ENCODE measurements at regions not wholly inside any gene's neighbourhood (a gene's known extent, or its start where the extent isn't known, plus 50 kb on each side); places are given as distances from the start of the nearest gene placed in this dataset.

GRCh38 chr2:205924676-205925075 lies 161.3 kb downstream of the INO80D start:
- peaks cover 23% of the 10 kb centered on the region for H3K27me3 ChIP-seq (ENCODE audit: insufficient read depth)
- H3K4me2 ChIP-seq = no peak overlapping the region
- H3F3A ChIP-seq (replicated peaks; ENCODE audit: low read depth) = 0 out of 2 replicates have a peak, but pooled peaks cover 4% of the 10 kb centered on the region
- H3K4me1 ChIP-seq (ENCODE audit: insufficient read depth) = peaks cover 10% of the 10 kb centered on the region
- DNase-seq (ENCODE audit: low spot score) (no peak), ATAC-seq (no peak)
- H4K20me1 ChIP-seq (replicated peaks; ENCODE audit: insufficient read depth) = no peaks in the 10 kb centered on the region
- no peak overlapping the region for H3K4me3 Mint-ChIP-seq
- no peaks in the 10 kb centered on the region for H3K36me3 Mint-ChIP-seq (ENCODE audit: low read depth)
- no peaks in the 10 kb centered on the region for H3K9me2 ChIP-seq (ENCODE audit: insufficient read depth)
- H3K27ac Mint-ChIP-seq = no peak overlapping the region
- H3K79me2 ChIP-seq (replicated peaks; ENCODE audit: insufficient read depth) = no peaks in the 10 kb centered on the region
- peaks cover 9% of the 10 kb centered on the region for H3K4me1 Mint-ChIP-seq
- peaks cover 2% of the 10 kb centered on the region; the same call in 1 of the 3 replicates for H3K9me3 Mint-ChIP-seq
- no peak for TF ChIP-seq ZNF331 (CRISPR knock-in tag; IDR thresholded peaks at IDR 0.05; ENCODE audit: low read depth)
- TF ChIP-seq EZH2 (IDR thresholded peaks at IDR 0.05; ENCODE audit: low read depth, unreplicated experiment) = no peak
- TF ChIP-seq, protein P1, sequence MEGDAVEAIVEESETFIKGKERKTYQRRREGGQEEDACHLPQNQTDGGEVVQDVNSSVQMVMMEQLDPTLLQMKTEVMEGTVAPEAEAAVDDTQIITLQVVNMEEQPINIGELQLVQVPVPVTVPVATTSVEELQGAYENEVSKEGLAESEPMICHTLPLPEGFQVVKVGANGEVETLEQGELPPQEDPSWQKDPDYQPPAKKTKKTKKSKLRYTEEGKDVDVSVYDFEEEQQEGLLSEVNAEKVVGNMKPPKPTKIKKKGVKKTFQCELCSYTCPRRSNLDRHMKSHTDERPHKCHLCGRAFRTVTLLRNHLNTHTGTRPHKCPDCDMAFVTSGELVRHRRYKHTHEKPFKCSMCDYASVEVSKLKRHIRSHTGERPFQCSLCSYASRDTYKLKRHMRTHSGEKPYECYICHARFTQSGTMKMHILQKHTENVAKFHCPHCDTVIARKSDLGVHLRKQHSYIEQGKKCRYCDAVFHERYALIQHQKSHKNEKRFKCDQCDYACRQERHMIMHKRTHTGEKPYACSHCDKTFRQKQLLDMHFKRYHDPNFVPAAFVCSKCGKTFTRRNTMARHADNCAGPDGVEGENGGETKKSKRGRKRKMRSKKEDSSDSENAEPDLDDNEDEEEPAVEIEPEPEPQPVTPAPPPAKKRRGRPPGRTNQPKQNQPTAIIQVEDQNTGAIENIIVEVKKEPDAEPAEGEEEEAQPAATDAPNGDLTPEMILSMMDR (conservative IDR thresholded peaks at IDR 0.05; ENCODE audit: low read depth in 2 of 2) = no peak
- TF ChIP-seq CREB1 (CRISPR knock-in tag; IDR thresholded peaks at IDR 0.05; ENCODE audit: low read depth) = no peak
- TF ChIP-seq, protein P2, sequence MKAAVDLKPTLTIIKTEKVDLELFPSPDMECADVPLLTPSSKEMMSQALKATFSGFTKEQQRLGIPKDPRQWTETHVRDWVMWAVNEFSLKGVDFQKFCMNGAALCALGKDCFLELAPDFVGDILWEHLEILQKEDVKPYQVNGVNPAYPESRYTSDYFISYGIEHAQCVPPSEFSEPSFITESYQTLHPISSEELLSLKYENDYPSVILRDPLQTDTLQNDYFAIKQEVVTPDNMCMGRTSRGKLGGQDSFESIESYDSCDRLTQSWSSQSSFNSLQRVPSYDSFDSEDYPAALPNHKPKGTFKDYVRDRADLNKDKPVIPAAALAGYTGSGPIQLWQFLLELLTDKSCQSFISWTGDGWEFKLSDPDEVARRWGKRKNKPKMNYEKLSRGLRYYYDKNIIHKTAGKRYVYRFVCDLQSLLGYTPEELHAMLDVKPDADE (IDR thresholded peaks at IDR 0.05) = no peak
- no peak for TF ChIP-seq JUNB (IDR thresholded peaks at IDR 0.05; ENCODE audit: unreplicated experiment)
- TF ChIP-seq STAT1 (IDR thresholded peaks at IDR 0.05; ENCODE audit: unreplicated experiment) = no peak
- no peak for TF ChIP-seq ZNF462 (CRISPR knock-in tag; IDR thresholded peaks at IDR 0.05)
- no peak overlapping the region for H2AFZ ChIP-seq
- H3K36me3 ChIP-seq (ENCODE audit: insufficient read depth) = no peaks in the 10 kb centered on the region
- no peak overlapping the region for H3K27ac ChIP-seq (ENCODE audit: low read depth)
- peaks cover 9% of the 10 kb centered on the region for H3K27me3 Mint-ChIP-seq (ENCODE audit: insufficient read depth, low read depth, poor library complexity)
- H3K4me3 ChIP-seq = no peak overlapping the region

All from GM23338 (cell line).